ENCODE measurements at regions not wholly inside any gene's neighbourhood (a gene's known extent, or its start where the extent isn't known, plus 50 kb on each side); places are given as distances from the start of the nearest gene placed in this dataset.

DNA sequence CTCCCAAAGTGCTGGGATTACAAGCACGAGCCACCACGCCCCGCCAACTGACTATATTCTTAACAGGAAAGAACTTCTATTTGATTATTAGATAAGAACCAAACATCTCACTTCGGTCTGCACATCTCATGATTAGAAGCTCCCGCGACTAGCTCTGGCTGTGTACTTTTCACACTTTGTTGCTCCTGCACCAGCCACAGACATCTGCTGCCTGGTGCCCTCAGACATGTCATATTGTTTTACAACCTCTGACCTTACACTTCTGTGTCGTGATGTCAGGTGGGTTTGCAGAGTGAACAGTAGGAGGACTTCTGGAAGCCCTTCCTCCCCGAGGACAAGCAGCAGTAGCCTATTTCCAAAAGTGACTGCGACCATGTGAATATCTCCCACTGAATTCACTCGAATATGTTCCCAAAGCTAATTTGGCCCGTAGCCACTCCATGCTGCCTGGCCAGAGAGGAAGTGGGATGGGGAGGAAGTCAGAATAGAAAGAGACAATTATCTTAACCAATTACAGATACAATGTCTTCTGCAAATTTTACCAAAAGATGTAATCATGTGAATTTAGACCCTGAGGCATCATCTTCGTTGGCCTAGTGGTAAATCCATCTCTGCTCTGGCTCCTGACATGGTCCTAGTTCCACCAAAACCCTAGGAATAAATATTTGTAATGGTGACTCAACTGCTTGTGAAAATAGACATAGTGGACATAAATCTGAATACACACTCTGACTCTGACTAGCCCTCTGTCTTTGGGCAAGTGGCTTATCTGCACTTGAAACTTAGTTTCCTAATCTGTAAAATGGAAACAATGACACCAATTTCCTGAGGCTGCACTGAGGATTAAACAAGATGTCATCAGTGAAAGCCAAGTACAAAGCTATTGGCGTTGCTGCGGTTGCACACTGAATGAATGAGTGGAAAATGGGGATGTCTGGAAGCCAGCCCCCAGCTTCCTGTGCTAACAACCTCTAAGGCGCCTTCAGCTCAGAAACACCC lies 406.1 kb downstream of the LRATD1 start:
- no peak for TF ChIP-seq GATA3 (IDR thresholded peaks at IDR 0.05; ENCODE audit: low read depth, low read length)
- 0 out of 2 replicates have a peak, but pooled peaks have one; percentile 16 for TF ChIP-seq GATA2 (IDR thresholded peaks at IDR 0.05; ENCODE audit: low read depth, low read length)

Data from SH-SY5Y (cell line).